ENCODE measurements at regions not wholly inside any gene's neighbourhood (a gene's known extent, or its start where the extent isn't known, plus 50 kb on each side); places are given as distances from the start of the nearest gene placed in this dataset.

DNA sequence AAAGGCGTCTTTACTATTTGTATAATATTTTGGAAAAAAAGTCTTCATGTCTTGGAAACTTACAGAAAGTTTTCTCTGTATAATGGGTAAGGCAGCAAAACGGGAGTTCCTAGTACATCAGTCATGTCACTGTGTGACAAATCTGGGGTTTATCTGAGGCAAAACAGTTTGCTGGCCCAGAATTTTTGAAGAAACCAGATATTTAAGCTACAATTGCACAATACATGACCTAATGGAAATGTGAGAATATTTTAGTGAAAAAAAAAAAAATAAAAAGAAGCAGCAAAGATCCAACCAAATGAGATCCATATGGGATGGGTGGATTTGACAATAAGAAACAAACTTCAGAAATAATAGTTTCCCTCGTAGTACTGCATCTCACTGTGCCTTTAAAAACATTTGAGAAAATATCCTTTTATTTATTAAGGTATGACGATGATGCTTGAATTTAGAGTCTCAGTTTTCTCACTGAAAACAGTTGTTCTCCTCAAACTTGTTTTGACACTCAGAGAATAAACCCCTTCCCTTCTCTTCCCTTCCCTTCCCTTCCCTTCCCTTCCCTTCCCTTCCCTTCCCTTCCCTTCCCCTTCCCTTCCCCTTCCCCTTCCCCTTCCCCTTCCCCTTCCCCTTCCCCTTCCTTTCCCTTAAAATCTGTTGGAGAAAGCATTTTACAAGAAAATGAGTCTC, 180.5 kb upstream of the TUT7 start:
- no peak for DNase-seq

More for the DNA sequence above, 180.5 kb upstream of the TUT7 start:
- Histone ChIP-seq H3K27ac (ENCODE audit: low read depth in 2 of 2, low read length in 1 of 2) (no peak overlapping the region; a peak in 1 of 4 replicates), H3K4me1 (ENCODE audit: control insufficient read depth in 1 of 2, insufficient read depth in 2 of 2, low read depth in 1 of 2, low read length in 1 of 2) (peaks cover 6 to 11% of the 10 kb centered on the region in 2 experiments; a peak in 3 of 4 replicates), H3F3A (replicated peaks; ENCODE audit: insufficient read depth) (no peaks in the 10 kb centered on the region), H3K9me2 (no peaks in the 10 kb centered on the region), H3K4me3 (ENCODE audit: low read depth in 2 of 2, low read length in 1 of 2) (no peak overlapping the region), H3K79me2 (ENCODE audit: insufficient read depth) (no peaks in the 10 kb centered on the region), H3K36me3 (replicated peaks in 1 of 2; ENCODE audit: control insufficient read depth in 1 of 2, insufficient read depth in 2 of 2, low read length in 1 of 2) (no peaks in the 10 kb centered on the region), H3K4me2 (no peak overlapping the region), H3K9ac (no peak overlapping the region), H4K20me1 (ENCODE audit: insufficient read depth) (no peaks in the 10 kb centered on the region), H3K9me3 (no peaks in the 10 kb centered on the region), H2AFZ (ENCODE audit: low read depth) (no peak overlapping the region), H3K27me3 (ENCODE audit: insufficient read depth) (no peaks in the 10 kb centered on the region)
- TF ChIP-seq SIN3A (IDR thresholded peaks at IDR 0.05; ENCODE audit: borderline replicate concordance, low read depth, low read length) (no peak), FOXJ3 (CRISPR knock-in tag; IDR thresholded peaks at IDR 0.05) (no peak), ZBTB33 (IDR thresholded peaks at IDR 0.05; ENCODE audit: borderline replicate concordance, low read depth) (no peak), JUND (IDR thresholded peaks at IDR 0.05) (no peak), MAX (IDR thresholded peaks at IDR 0.05; ENCODE audit: low read depth) (no peak), TCF12 (IDR thresholded peaks at IDR 0.05) (peak; percentile 67), CTCF (IDR thresholded peaks at IDR 0.05) (no peak), RFX5 (IDR thresholded peaks at IDR 0.05; ENCODE audit: low read length) (no peak), EP300 (IDR thresholded peaks at IDR 0.05; ENCODE audit: borderline replicate concordance in 1 of 2, low read depth in 1 of 2, low read length in 1 of 2) (peak in 1 of 2 experiments; percentile 47; a peak in 1 of 4 replicates), GATA2 (CRISPR knock-in tag; IDR thresholded peaks at IDR 0.05) (no peak), TAF1 (IDR thresholded peaks at IDR 0.05; ENCODE audit: borderline replicate concordance, low read depth, low read length) (no peak), POLR2AphosphoS5 (IDR thresholded peaks at IDR 0.05; ENCODE audit: low read depth, low read length) (no peak; the same call in 1 of the 2 replicates), NFIC (IDR thresholded peaks at IDR 0.05; ENCODE audit: borderline replicate concordance) (no peak), FOXM1 (IDR thresholded peaks at IDR 0.05; ENCODE audit: low read depth) (no peak), MXI1 (IDR thresholded peaks at IDR 0.05; ENCODE audit: low read depth, low read length) (no peak)
- TF ChIP-seq, protein P1, sequence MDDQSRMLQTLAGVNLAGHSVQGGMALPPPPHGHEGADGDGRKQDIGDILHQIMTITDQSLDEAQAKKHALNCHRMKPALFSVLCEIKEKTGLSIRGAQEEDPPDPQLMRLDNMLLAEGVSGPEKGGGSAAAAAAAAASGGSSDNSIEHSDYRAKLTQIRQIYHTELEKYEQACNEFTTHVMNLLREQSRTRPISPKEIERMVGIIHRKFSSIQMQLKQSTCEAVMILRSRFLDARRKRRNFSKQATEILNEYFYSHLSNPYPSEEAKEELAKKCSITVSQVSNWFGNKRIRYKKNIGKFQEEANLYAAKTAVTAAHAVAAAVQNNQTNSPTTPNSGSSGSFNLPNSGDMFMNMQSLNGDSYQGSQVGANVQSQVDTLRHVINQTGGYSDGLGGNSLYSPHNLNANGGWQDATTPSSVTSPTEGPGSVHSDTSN (IDR thresholded peaks at IDR 0.05), result peak; percentile 61; the same call in 1 of the 2 replicates
- TF ChIP-seq, protein P2, sequence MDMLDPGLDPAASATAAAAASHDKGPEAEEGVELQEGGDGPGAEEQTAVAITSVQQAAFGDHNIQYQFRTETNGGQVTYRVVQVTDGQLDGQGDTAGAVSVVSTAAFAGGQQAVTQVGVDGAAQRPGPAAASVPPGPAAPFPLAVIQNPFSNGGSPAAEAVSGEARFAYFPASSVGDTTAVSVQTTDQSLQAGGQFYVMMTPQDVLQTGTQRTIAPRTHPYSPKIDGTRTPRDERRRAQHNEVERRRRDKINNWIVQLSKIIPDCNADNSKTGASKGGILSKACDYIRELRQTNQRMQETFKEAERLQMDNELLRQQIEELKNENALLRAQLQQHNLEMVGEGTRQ (IDR thresholded peaks at IDR 0.05; ENCODE audit: borderline replicate concordance, low read depth, low read length), result no peak
- TF ChIP-seq, protein P3, sequence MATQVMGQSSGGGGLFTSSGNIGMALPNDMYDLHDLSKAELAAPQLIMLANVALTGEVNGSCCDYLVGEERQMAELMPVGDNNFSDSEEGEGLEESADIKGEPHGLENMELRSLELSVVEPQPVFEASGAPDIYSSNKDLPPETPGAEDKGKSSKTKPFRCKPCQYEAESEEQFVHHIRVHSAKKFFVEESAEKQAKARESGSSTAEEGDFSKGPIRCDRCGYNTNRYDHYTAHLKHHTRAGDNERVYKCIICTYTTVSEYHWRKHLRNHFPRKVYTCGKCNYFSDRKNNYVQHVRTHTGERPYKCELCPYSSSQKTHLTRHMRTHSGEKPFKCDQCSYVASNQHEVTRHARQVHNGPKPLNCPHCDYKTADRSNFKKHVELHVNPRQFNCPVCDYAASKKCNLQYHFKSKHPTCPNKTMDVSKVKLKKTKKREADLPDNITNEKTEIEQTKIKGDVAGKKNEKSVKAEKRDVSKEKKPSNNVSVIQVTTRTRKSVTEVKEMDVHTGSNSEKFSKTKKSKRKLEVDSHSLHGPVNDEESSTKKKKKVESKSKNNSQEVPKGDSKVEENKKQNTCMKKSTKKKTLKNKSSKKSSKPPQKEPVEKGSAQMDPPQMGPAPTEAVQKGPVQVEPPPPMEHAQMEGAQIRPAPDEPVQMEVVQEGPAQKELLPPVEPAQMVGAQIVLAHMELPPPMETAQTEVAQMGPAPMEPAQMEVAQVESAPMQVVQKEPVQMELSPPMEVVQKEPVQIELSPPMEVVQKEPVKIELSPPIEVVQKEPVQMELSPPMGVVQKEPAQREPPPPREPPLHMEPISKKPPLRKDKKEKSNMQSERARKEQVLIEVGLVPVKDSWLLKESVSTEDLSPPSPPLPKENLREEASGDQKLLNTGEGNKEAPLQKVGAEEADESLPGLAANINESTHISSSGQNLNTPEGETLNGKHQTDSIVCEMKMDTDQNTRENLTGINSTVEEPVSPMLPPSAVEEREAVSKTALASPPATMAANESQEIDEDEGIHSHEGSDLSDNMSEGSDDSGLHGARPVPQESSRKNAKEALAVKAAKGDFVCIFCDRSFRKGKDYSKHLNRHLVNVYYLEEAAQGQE (IDR thresholded peaks at IDR 0.05; ENCODE audit: low read depth, low read length), result no peak
- POLR2A ChIA-PET, result no interaction called here
- 45% methylated on average over 4 of the region's 4 CpGs for WGBS (ENCODE audit: low lambda C conversion rate)
- CTCF ChIA-PET, result no interaction called here

All from SK-N-SH (cell line).